Astrocyte (in vitro differentiated cells and primary cell): ENCODE measurements at regions not wholly inside any gene's neighbourhood (a gene's known extent, or its start where the extent isn't known, plus 50 kb on each side); places are given as distances from the start of the nearest gene placed in this dataset.

Experiments used
- EZH2 ChIP-seq: IDR thresholded peaks from 2 replicates; pipeline ENCODE4 v1.6.1; 2012; ENCODE audit warnings: mild to moderate bottlenecking, low read length, inconsistent platforms; ENCODE audit not compliant: insufficient read depth
- TF ChIP-seq, protein P1 (sequence below): IDR thresholded peaks from 2 replicates; pipeline ENCODE4 v1.5.1; 2011; ENCODE audit warnings: low read depth, mild to moderate bottlenecking, inconsistent platforms, low read length, moderate library complexity; ENCODE audit not compliant: insufficient read depth

DNA sequence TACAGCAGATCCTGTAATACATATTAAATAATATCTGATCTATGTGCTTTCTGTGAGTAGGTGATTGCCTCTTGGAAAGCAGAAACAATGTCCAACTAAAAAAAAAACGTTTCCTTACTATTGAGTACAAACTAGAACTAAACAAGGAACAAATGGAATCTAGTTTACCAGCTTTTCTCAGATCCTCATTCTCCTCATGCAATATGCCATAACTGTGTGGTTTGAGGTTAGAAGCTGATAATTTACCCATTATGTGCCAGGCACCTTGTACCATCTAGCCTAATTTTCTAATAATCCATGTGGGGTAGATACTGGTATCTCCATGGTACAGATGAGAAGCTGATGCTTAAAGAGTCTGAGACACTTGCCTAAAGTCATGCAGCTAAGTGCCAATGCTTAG, 154.7 kb downstream of the PTGER3 start:
- TF ChIP-seq, protein P1, sequence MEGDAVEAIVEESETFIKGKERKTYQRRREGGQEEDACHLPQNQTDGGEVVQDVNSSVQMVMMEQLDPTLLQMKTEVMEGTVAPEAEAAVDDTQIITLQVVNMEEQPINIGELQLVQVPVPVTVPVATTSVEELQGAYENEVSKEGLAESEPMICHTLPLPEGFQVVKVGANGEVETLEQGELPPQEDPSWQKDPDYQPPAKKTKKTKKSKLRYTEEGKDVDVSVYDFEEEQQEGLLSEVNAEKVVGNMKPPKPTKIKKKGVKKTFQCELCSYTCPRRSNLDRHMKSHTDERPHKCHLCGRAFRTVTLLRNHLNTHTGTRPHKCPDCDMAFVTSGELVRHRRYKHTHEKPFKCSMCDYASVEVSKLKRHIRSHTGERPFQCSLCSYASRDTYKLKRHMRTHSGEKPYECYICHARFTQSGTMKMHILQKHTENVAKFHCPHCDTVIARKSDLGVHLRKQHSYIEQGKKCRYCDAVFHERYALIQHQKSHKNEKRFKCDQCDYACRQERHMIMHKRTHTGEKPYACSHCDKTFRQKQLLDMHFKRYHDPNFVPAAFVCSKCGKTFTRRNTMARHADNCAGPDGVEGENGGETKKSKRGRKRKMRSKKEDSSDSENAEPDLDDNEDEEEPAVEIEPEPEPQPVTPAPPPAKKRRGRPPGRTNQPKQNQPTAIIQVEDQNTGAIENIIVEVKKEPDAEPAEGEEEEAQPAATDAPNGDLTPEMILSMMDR, result no peak
- TF ChIP-seq EZH2, result no peak
